ENCODE measurements at regions not wholly inside any gene's neighbourhood (a gene's known extent, or its start where the extent isn't known, plus 50 kb on each side); places are given as distances from the start of the nearest gene placed in this dataset.
A peak's percentile ranks its signal among the peaks of the same experiment; 100 is the strongest.

DNA sequence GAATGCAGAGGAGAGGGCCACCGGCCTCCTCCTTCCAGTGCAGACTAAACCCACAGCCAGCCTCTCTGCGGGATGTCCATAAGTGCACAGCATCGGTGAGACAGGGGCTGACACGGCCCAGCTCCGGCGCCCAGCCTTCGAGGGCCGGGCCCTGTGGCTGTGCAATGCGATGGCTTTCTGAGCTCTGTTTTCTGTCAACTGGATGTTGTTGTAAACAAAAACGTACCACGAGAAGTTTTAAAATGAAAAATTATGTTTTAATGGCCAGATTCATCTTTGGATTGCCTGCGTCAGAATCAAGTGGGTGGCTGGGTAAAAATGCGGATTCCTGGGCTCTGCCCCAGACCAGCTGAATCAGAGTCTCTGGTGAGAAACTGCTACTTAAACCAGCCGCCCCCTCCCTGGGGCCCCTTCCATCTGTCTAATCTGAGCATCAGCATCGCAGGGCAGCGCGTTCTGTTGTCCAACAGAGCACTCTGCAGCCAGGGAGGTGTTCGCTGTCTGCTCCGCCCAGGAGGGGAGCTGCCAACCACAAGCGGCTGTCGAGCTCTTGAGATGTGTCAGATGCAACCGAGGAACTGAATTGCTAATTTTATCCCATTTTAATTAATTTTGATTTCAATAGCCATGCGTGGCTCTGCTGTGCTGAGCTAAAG, 133.4 kb downstream of the RFLNA start:
- no peak for DNase-seq

DNA sequence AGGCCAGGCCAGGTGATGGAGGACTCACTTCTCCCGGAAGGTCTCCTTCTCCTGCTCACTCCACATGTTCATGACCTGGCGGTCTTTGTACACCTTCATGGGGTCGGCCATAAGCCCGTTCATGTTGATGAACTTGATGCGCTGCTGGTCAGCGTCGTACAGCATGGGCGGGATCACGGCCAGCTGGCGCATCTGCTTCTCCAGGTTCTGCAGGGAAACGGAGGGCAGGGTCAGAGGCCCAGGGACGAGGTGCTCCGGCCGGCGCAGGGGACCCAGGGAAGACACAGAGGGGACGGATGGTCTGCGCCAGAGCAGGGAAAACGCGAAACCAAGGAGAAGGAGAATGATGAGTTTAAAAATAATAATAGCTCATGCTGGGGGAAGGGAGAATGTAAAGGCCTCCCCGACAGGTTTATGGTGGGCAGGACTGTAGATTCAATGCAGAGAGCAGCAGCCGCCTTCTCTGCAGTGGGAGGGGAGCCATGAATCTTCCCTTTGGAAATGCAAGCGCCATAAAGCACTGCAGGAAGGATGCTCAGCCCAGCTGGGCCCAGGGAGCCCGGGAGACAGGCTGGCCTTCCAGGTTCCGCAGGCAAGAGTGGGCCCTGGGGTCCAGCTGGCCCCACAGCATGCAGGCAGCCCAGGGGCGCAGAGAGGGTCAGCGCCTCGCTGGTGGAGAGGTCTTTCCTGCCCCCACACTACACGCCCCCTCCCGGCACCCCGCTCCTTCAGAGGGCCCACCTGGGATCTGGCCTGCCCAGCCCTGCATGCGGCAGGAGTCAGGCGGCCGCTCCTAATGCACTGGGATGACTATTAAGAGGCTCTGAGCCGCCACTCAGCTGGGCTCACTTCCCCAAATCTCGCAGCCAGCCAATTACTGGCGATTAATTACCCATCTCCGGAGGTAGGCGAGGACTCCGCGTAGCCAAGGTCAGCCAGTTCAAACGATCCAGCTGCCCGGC, 132.0 kb downstream of the RFLNA start:
- DNase-seq = no peak

DNA sequence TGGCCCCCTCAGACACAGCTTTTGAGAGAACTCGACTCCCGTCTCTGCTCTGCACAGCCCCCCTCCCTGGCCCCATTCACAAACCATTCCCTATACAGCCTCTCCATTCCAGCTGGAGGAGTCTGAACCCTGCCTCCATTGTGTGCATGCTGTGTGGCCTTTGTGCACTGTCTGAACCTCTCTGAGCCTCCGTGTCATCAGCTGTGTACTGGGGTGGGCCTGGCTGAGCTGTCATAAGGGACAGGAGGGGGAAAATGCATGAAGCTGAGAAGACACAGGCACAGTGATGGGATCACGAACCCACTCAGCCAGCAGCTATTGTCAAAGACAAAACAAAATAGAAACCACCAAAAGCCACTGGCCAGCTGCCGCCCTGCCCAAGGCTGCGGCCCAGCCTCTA, 130.8 kb downstream of the RFLNA start:
- no peak for DNase-seq

DNA sequence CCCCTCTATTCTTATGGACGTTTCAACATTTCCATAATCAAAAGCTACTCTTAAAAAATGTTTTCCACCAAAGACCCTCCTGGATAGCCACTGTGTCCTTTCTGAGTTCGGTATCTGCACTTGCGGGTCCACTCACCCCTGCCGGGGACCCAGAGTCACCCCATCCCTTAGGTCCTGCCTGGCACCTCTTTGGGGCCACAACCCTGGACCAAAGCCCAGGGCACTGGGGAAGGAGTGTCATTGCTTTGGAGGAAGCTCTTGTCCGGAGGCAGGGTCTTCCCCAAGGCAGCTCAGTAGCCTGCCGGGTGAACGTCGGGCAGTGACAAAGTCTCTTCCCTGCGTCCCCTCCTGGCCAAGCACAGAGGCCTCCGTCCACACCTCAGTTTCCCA, 129.6 kb downstream of the RFLNA start:
- no peak for DNase-seq

DNA sequence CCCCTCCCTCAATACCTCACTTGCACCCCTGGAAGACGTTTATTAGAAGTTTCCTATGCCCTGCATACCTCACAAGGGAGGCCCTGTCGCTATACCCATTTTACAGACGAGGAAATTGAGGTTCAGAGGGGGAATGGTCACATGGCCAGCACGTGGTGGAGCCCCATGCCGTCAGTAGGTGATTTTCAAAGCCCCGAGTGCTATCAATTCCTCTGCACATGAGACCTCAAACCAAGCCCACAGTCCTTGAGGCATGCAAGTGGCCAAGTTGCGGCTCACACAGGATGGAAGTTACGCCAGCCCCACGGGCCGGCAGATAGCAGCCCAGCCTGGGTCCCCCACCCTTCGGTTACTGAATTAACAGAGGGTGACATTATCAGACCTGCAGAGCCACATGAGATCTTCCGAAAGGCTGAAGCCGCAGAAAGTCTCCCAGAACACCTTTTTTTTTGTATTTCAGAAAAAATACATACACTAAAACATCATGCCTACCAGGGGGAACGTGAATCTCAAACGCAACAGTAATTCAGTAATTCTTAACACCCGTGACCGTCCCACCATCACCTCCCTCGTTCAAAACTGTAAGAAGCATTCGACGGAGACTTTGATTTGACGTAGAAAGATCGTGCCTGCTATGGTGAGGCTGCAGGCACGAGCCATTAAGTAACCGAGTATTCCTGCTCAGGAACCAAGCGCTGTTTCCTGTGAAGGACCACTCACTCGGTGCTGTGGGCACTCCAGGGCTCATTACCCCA, 129.0 kb downstream of the RFLNA start:
- DNase-seq = no peak

DNA sequence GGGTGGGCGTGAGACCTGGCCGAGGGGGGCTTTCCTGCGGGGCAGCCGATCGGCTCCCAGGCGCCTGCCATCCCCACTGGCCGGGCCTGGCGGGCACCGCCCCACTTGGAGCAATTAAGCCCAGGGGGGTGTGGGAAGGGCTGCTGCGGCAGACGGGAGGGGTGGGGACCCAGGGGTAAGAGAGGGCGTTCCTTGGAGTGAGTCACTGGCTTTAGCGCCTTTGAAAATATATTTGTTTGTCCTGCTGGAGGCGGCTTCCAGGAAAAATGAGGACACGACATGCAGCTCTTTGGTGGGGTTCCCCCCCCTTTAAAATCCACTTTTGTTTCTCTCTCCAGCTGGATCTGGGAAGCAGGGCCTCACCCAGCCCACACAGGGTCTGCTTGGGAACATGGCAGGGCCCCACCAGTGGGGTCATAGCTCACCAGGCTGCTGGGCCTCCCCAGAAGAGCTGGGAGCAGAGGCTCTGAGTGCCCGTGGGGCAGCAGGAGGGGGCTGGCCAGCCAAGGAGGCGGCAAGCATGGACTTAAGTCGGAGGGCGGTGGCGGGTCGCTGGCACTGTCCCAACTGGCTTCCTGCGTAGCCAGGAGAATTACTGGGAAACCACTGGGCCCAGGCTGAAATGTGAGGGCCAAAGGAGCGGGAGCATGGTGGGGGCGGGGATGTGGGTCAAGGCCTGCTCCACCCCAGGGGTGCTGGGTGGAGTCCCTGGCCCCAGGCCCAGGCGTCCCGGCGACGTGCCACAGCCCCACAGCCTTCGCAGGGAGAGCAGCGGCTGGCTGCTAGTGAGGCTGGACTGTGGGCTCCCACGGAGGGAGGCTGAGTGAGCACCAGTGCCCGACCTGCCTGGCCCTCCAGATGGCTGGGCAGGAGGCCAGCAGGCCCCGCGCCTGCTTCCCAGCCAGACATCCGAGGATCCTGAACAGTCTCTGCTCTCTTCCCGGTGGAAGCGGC, 128.0 kb downstream of the RFLNA start:
- peak; percentile 68 for DNase-seq

DNA sequence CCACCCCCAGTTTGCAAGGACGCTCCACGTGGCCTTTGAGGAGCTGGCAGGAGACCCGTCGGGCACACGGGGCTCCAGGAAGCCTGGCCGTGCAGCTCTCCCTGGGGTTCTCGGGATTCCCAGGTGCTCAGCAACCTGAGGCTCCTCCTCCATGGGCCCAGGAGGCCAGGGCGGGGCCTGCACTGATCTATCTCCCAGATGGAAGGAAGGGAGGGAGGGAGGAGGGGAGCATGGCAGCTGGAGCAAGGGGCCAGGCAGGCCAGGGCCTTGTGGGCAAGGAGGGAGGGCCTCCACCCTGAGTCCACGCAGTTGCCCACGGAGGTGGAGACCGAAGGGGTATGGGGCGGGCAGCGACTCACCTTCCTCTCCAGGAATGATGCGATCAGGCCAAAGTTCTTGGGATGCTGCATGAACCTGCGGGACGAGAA, 127.3 kb downstream of the RFLNA start:
- DNase-seq = no peak

DNA sequence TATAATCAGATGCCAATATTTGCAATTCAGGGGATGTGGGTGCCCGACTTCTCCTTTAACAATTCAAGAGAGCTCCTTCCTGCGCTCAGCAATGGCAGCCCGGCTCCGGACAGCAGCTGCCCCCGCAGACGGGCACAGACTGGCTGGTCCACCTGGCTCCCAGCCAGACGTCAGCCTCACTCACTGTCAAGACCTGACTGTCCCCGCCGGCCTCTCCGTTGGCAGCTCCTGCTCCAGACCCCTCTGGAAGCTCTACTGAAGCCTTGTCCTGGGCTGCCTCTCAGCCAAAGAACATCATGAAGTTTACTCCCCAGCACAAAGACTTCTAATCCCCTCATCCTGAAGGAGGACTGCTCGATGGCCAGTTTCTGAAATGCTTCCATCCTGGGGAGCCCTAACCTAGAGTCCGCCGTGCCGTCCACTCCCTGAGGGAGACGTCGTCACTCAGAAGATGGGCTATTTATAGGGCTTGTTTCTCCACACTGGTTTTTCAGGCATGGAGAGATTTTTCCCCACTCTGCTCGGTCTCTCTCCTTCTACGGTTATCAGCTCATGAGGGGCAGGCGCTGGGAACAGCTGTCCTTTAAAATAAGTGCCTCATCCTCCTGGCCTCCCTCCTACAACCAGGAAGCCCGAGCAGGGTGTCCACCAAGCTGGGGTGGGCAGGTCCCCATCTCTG, 126.2 kb downstream of the RFLNA start:
- no peak for DNase-seq

DNA sequence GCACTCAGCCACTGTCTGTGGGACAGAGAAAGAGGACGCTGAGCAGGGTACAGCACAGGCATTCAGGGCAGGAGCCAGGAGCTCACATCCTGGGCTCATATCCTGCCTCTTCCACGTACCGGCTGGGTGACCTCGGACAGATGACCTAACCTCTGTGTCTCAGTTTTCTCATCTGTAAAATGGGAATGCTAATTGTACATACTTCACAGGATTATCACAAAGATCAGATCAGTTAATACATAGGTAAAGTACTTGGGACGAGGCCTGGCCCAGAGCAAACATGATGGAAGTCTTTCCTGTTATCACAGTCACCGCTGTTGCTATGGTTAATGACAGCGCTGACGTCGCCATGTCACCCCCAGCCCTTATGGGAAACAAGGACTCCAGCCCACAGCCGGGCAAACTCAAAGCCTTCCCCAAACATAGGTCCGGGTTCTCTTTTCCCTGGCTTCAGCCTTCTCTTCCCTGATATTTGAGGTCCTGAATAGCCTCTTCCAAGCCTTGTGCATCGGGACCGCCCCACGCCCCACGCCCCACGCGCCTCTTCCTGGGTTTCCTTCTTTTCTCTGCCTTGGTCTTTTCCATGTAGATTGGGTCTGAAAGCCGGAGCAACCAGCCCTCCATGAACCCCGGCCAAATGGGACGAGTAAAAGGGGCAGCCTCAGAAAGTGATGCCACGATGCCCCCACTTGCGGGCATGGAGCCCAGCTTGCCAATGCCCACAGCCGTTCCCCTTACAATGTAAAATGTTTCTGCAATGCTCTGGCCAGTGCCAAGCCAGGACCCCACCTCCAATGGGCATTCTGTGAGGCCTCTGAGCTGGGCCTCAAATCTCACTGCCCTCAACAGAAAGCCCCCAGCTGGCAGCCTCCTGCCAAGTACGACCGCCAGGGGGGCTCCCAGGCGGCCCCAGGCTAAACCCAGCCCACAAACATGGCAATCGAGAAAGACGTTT, 125.4 kb downstream of the RFLNA start:
- no peak for DNase-seq

DNA sequence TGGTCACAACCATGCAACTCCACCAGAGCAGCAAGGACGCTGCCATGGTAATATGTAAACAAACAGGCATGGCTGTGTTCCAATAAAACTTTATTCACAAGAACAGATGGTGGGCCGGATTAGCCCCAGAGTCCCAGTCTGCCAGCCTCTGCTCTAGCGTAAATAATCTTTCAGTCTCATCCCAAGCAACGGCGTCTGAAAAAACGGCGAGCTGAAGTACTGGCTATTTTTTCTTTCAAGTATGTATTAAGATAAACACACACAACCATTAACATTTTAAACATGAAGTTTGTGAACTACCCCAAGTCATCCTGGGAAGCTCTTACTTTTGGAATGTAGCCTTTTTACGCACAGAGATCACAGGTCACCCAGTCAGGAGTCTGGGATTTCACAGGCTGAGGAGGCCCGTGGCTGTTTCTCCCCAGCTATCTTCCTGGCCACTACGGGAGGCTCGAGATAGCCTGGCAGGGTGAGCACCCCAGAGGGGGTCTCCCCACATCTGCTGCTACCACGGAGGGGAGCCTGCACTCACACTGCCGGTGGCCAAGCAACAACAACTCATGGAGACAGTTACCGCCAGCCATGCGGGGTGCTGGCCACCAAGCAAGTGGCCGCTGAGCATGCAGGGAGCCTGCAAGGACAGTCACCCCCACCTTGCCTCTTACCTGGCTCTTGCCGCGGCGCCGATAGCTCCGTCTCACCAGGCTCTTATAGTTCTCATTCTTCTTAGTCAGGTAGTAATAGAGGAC, 124.6 kb downstream of the RFLNA start:
- DNase-seq = no peak

DNA sequence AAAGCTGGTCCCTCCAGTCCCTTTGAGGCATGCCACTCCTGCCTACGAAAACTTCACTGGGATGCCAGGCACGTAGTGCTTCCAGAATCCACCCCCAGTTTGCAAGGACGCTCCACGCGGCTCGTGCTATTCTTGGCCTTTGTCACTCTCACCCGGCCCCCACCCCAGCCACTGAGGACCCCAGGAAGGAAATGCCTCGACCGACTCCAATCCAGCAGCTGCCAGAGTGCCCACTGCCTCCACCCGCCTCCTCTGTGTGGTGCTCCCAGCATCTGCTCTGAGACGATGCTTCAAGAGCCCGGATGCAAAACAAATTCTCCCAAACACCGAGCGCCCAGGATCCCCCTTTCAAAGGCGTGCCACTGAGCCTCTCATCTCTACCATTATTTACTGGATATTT, 123.9 kb downstream of the RFLNA start:
- no peak for DNase-seq

DNA sequence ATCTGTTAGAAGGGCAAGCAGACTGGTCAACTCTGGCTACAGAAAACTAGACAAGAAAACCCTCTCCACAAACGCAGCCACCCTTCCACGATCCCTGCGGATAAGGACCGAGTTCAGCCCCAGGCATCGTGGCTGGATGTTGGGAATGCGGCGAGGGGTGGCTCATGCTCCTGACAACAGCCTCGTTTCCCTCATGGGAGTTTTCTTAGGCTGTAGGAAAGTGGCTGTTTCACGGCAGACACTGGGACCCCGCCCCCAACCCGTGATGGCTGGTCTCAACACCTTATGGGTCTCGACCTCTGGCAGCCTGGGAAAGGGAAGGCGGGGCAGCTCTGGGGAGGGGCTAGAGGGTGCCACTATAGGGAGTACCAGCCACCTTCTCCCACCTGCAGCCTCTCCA, 123.3 kb downstream of the RFLNA start:
- no peak for DNase-seq

DNA sequence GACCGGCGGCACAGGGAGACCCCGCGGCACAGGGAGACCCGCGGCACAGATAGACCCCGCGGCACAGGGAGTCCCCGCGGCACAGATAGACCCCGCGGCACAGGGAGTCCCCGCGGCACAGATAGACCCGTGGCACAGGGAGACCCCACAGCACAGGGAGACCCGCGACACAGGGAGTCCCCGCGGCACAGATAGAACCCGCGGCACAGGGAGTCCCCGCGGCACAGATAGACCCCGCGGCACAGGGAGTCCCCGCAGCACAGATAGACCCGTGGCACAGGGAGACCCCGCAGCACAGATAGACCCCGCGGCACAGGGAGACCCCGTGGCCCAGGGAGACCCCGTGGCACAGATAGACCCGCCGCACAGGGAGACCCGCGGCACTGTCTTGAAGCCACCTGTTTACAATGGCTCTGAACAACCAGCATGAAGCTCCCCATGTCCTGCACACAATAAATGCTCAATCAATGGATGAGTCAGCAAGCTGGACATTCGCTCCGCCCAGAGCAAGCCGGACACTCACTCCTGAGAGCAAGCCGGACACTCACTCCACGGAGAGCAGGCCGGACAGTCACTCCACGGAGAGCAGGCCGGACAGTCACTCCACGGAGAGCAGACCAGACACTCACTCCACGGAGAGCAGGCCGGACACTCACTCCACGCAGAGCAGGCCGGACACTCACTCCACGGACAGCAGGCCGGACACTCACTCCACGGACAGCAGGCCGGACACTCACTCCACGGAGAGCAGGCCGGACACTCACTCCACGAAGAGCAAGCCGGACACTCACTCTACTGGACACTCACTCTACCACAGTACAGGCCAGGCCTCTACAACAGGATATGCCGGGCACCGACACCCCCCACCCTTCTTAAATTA, 121.9 kb downstream of the RFLNA start:
- DNase-seq = no peak

DNA sequence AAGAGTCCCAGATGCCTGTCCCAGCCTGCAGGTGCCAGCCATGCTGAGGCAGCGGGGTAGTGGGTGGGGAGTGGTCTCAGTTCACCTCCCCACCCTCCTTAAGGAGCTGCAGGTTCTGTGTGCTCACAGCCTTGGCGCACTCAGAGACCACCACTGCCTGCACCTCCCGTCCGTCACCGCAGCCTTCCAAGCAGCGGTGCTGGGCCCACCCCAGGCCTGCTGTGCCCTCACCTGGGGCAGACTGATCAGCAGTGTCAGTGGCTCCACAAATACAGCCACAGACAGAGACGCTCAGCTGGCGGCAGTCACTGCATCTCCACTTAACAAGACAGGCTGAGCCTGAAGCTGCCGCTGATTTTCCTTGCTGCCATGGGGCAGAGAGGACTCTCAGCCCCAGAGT, 120.2 kb downstream of the RFLNA start:
- no peak for DNase-seq

DNA sequence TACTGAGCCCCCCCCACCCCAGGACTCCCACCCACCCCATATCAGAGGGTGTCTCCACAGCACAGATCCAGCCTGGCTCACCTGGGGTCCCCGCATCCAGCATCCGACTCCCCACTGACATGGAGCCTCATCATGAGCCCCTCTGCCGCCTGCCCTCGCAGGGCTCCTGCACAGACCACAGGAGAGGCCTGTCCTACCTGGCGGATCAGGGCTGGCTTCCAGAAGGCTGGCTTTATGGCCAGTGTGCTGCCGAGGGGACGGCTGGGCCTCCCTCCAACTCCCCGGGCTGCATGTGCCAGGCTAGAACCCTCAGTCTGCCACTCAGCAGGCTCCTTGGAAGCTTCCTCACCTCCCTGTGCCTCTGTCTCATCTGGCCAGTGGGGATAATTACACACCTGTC, 119.0 kb downstream of the RFLNA start:
- DNase-seq = no peak

DNA sequence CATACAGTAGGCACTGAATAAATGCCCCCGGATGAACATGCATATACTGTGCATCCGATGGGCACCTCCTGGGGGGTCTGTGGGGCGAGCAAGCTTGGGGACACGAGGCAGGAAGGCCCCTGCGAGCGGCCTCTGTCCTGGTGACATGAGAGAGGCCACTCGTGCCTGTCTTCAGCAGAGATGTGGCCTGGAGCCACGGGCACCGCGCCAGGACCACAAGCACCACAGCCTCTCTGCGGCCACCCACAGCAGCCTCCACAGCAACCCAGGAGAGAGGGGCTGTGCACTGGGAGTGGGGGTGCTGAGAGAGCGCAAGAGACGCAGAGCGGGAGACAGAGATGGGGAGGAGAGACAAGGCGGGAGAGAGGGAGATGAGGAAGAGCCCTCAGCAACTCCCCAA, 118.5 kb downstream of the RFLNA start:
- no peak for DNase-seq

DNA sequence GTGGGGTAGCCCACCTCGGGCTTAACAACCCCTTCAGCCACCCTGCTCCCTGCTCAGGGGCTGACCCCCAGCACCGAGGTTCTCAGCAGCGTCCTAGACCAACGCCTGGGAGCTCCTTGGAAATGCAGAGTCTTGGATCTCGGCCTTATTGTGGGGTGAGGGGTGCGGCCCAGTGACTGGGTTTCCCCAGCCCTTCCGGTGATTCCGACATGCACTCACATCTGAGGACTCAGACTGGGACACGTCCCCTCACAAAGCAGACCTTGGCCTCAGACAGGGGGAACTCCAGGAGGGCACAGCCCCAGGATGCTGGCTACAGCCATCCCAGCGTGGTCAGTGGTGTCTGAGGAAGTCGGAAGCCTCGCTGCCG, 117.7 kb downstream of the RFLNA start:
- DNase-seq = no peak

Data from left kidney (tissue), 1 donor.